NCI-H187 (cell line): ENCODE measurements at regions not wholly inside any gene's neighbourhood (a gene's known extent, or its start where the extent isn't known, plus 50 kb on each side); places are given as distances from the start of the nearest gene placed in this dataset.

Source experiments
- DNase-seq, 2 experiments: peaks; one replicate each; lab custom pipeline; 2025; lab: John Stamatoyannopoulos, UW

DNA sequence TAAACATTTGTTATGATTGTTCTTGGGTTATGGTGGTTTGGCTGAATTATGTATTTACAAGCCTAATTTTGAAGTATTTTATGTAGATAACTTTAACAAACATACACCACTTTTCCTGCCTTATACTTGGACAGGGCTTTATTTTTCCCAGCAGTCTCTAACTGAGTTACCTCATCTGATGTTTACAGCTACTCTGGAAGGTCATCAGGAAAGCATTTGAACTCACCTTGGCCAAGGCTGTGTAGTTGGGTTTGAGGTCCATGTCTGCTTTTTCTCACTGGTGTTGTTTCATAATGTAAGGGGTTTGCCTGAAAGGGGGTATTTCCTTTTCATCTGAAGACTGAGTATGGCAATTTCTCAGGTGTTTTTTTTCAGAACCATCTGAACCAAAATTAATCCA is 193.5 kb downstream of the RWDD3 start:
- no peak for DNase-seq

DNA sequence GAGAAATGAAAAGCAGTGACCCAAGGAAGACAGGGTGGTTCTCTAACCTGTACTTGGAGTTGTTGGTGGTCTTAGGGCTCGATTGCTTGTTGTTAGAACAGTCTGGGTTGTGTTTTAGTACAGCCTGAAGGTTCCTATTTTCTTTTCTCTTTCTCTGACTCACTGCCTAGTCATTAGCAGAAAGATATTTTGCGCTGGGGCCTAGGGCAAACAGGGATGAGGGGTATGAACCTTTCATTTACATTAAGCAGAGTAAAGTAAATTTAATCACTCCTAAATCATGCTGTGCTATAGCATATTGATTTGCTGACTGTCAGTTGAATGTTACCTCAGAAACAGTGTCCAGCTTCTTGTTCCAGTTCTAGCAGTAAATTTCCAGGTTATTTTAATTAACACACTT is 197.2 kb downstream of the RWDD3 start:
- DNase-seq, result no peak

DNA sequence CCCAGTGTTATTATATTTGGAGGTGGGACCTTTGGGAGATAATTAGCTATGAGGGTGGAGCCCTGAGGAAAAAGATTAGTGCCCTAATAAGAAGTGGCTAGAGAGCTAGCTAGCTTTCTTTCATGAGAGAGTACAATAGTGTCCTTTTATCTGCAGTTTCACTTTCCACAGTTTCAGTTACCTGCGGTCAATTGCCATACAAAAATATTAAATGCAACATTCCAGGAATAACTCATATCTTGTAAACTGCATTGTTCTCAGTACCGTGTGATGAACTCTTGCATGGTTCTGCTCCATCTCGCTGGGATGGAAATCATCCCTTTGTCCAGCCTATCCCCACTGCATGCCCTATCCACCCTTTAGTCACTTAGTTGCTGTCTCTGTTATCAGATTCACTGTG is 201.6 kb downstream of the RWDD3 start:
- no peak for DNase-seq

DNA sequence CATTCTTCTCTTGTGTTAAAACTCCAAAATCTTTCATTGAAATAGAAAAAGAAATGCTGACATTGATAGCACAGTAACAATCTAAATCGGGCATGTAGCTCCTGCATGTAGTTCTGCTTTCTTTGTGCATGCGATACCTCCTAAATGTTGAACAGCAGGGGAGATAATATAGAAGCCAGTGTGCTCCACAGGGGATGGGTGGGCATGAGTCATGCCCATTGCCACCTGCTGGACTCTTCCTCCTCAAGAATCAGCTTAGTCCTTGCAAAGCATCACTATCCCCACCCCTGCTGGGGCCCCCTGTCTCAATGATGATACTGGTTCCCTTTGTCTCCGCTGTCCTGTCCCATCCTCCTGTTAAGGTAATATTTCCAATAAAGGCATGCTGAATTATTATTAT is 203.0 kb downstream of the RWDD3 start:
- DNase-seq, result no peak

DNA sequence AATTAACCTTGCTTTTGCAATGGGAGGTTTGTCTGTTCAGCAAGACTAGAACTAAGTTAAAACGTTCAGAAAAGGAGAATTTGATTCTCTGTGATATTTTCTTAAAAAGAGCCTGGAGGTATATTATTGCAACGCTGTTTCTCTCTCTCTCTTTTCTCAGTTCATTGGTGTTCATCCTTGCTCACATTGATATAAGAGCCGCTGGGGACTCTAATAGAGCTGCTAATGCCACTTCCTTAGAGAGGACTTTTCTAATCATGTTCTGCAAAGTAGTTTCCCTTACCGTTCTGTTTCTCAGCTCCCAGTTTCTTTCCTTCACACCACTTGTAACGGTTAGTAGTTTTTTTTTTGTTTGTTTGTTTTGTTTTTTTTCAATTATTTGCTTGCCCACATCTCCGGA is 203.8 kb downstream of the RWDD3 start:
- DNase-seq, result no peak

DNA sequence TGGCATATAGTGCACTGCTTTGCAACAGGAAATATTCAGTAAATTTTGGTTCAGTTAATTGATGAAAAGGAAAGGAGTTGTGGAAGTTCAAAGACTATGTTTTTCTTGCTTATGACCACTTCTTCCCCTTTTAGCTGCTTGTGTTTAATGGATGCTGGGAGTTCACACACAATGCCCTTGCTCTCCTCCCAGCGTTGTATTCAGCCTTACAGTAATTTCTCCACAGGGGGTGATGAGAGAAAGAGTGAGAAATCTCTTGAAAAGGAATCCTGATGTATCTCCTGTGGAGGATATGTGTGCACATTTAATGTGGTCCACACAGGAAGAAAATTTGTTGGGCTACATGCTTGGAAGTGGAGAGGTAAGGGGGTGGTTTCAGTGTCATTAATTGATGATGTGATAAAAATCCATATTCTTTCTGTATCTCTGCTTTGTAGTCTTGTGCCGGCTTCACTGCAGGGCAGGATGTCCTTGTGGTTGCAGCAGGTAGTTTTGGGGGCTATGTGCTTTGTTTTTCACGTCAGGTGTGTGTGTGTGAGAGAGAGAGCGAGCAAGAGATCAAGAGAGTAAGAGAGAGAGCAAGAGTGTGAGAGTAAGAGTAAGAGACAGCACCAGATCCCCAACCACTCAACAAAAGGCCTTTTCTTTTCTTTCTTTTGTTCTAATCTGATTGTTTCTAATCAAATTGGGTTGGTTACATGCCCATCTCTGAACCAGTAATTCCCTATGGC is 204.4 kb downstream of the RWDD3 start:
- DNase-seq, result no peak

DNA sequence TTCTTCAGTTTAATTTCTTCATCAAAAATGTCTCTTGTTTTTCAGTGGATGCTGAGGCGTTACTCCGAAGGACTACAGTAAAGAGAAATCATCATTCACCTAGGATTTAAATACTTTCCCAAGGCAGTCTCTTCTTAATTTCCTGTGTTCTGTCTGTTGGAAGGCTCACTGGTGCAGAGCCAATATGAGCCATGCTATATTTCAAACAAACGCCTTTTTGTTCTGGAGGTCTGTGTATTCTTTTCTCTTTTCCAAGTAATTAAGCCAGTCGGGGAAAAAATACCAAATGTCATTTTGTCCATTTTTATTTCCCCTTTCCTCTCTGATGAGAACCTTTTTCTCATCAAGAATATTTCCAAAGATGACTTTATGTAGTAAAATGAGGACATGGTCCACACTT is 206.5 kb downstream of the RWDD3 start:
- DNase-seq, result no peak

DNA sequence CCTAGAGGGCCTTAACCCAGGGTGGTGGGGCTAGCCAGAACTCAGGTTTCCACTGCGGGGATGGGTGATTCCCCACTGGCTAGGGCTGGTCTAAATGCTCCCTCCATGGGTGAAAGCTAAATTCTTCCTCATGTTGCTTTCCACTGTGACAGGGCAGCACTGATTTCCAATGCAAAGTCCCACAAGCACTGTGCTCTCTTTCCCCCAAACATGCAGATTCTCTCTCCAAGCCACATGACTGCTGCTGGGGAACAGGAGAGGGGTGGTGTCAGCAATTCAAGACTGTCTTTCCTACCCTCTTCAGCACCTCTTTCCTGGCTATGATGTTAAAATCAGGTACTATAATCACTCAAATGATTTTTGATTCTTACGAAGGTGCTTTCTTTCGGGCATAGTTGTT is 215.5 kb downstream of the RWDD3 start:
- DNase-seq, result no peak

DNA sequence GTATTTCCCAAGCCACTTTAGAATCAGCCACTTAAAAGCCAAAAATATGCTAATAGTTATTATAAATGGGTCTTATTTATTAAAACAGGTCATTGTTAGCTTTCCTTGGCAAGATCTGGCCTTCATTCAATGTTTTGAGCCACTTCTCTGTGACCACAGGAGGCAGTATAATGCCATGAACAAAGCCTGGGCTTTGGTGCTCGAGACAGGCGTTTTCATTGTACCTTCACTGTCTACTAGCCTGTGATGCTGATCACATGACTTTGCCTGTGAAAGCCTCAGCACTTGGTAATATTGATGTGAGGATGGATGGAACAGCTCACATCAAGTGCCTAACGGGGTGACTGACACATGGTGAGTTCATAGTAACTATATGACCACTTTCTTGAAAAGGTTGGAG is 217.0 kb downstream of the RWDD3 start:
- no peak for DNase-seq

DNA sequence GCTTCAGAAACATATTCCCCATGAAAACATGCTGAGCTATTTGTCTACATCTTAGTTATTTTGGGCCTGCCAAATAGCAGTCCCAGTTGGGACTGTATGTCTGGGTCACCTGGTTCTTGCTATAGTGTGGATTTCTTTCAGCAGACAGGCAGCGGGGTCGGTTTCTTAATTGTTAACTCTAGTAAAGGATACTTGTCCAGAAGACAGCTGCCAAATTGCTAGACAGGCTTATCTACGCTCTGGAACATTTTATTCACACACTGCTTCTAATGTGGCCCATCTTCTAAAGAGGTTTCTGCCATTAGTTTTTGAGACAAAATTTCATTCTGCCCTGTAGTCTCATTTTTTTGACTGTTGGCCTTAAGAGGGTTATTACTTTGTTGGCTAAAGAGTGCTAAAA is 217.9 kb downstream of the RWDD3 start:
- no peak for DNase-seq

DNA sequence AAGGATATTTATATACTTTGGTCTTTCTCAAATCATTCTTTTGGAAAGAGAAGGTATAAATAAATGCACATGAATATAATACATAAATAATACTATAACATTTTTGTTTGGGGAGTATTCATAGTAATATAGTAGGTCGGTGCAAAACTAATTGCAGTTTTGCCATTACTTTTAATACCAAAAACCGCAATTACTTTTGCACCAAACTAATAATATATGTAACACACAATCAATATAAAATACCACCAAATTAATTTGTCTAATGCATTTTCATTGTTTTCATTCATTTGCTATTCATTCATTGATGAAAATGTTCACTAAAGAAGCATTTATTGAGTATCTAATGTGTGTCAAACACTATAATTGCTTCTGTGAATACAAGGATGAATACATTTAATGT is 219.0 kb downstream of the RWDD3 start:
- no peak for DNase-seq

DNA sequence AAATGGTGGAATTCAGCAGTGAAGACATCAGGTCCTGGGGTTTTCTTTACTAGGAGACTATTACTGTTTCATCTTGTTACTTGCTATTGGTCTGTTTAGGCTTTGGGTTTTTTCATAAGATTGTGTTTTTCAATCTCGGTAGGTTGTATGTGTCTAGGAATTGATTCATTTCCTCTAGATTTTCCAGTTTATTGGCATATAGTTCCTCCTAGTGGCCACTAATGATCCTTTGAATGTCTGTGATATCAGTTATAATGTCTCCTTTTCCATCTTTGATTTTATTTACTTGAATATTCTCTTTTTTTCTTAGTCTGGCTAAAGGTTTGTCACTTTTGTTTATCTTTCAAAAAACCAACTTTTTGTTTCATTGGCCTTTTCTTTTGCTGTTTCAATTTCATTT is 233.0 kb downstream of the RWDD3 start:
- no peak for DNase-seq

DNA sequence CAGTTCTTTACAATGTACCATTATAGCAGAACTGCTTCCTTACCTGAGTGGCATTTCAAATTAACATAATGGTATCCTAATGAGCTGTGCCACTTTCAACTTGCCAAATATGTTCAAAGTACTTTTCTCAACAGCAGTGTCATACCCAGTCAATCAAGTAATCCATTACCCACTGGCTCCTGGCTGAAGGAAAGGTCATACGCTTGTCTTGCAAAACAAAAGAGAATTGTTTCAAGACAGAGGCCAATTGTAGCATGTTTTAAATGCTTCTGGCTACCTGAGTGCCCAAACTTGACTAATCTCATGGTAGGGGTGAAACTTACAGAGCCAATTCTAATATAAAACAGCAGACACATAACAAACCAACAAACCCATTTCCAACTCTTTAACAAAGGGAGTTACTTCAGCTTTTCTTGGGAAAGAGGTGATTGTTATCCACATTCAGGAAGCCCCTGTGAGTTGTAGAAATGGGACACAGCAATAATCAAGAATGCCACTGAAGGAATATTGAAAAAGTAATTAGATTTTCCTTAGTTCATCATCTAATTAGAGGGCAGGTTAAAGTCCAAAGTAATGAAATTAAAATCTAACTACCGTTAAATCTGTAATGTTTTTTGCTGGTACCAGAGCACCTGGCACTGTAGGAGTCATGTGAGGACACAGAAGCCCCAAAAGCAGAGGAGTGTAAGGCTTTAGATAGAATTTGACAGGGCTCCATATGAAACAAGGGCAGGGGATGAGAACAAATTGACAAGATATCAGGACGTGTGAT is 241.9 kb downstream of the RWDD3 start:
- no peak for DNase-seq

DNA sequence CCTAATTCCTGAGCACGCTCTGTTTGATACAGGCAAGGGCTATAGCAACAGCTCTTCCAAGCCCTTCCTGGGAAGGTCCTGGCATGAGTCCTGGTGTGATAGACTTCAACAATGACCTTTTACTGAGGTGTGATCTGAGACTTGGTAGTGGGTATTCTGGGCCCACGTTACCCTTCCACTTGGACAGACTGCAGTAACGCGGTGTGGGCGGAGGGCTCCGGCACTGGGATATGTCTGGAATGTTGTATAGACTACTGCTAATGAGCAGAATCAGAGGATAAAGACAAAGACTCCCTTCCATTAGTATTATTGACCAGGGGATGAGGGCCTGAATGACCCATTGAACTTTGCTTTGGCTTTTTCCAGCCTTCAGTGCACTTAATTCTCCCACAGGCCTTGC is 262.3 kb downstream of the RWDD3 start:
- no peak for DNase-seq

DNA sequence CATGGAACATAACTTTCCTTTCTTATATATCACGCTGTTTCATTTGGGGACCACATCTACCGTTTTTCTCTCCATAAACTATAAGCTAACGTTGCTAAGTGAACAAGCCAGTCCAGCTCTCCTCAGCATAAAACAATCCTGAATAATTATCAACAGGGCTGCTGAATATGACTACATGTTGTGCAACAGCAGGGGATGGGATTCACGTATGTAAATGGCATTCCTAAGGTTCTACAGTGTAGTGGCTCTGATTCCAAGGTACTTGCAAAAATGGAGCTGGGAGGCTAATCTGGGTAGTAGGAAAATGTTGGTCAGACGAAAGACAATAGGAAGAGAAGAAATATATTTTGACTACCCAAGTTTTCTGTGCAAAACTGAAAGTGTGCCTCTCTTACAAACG is 262.8 kb downstream of the RWDD3 start:
- DNase-seq, result no peak

DNA sequence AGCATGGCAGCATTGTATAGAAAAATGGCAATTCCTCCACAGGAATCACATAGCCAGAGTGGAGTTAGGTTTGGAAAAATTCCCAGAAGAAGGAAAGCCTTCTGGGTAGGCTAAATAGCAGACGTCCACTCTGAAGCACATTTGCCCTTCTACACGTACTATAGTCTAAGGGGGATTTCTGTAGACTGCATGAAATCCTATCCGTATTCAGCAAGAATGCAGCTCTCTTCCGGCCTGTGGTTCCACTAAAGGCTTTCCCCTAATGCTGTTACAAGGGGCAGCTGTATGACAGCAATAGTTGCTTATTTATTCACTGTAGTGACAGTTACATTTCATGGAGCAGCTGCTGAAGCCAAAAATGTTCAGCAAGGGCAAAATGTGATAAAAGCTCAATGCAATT is 263.6 kb downstream of the RWDD3 start:
- no peak for DNase-seq

DNA sequence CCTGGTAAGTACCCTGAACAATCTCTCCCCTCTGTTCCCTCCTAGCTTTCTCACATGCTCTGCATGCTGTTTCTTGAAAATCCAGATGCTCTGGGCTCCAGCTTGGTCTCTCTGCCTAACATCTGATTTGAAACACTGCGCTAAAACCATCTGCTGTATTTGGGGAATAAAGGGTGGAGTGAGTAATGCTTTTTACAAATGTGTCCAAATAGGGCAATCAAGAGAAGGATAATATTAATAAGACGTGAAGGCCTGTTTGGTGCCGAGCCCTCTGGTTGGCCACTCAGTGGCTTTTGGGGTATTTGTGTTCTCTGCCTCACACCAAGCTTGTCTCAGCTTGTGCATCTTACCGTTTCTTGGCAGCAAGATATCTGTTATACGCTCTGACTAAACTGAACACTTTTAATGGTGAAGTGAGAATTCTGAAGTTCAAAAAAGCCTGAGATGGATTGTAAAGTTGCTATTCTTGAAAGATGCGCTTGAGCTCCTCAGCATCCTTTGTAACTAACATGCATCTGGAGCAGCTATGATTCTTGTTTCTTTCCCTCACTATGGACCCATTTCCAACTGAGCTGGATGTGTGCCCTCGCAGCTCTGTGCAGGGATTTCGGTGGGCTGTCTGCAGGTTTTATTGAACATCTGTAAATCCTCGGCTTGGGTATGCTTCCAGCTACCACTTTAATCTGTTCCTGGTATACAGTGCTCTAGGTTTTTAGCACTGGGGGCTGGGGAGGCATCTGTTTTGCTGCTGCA is 269.4 kb downstream of the RWDD3 start:
- DNase-seq, result no peak

DNA sequence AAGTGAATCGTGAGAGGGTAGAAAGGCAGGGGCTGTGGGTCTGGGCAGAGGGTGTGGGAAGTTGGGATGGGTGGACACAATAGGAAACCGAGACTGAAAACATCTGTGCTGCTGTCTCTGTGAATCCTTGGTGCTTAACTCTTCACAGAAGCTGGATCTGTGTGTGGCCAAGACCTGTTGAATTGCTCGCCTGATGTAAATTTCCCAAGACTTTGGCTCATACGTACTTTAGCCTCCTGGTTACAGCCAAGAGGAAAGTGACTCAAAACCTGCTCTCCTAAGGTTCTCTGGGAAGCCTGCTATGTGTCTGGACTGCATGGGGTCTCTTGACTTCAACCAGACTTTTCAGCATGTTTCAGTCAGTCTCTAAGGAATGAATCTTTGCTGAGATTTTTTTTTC is 270.3 kb downstream of the RWDD3 start:
- no peak for DNase-seq

DNA sequence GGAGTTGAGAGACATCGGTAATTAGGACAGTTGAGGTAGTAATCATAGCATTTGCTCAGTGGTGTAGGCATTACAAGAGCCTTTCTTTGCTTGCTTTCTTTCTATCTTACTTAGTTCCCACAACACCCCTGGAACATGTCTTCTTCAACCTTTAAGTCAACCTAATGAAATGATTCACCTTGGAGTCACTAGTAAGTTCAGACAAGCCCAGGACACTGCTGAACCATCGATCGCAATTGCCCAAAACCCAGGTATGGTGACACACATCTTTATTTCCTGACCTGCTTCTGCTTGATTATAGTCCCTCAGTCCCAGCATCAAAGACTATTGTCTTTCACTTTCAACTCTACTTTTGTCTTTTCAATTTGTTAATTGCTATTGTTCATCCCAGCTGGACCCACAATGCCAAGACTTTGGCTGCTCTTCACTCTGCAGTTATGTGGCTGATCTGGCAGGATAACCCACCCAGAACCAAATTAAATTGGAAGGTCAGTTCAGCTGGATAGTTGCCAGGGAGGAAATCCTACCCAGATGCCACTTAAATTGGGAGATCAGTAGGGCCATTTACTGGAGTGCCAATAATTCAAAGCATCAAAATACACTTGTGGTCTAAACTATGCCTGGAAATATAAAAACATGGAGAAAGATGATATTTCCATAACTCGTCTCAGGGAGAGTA is 272.9 kb downstream of the RWDD3 start:
- peak in 1 of 2 experiments; percentile 21 for DNase-seq

DNA sequence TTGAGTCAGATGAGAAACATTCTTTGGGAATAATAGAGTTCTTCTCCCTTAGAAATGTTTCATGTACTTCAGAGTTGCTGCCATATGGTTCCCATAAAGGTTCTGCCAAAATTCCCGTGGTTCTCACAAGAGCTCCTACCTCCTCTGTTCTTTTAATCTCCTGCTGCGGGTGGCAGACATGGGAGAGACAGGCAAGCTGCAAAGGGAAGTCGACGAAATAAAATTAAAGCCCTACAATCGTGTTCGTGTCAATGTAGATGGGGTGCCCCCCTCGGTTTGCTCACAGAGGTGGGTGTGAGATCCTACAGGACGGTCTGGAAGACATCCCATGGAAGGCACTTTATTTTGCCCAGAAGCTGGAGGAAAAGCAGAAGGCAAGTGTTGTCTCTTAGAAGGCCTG is 276.0 kb downstream of the RWDD3 start:
- no peak for DNase-seq

DNA sequence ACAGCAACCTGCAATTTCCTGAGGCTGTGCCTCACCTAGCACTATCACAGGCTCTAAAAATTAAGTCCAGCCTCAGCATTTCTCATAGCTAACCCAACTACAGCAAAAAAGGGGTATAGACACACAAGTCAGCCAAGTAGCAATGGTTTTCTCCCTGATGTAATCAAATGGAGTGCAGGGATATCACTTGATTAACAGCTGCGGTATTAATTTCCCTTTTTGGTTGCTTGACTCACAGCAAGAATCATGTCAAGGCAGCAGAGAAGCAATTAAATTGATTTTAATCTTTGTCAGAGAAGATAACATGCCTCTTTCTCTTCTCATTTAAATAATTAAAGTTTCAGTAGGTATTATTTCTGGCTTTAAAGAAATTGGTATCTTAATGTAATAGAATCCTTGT is 278.9 kb downstream of the RWDD3 start:
- no peak for DNase-seq

DNA sequence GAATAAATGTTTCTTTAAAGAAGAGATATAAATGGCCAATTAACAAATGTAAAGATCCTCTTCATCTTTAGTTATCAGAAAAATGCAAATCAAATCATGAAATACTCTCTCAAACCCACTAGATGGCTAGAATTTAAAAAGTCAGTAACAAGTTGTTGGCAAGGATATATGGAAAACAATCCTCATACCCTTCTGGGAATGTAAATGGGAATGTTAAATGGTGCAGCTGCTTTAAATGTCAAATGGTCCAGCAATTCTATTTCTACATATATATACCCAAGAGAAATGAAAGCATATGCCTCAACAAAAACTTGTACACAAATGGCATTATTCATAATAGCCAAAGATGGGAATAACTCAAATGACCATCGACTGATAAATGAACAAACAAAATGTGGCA is 283.5 kb downstream of the RWDD3 start:
- DNase-seq, result no peak

DNA sequence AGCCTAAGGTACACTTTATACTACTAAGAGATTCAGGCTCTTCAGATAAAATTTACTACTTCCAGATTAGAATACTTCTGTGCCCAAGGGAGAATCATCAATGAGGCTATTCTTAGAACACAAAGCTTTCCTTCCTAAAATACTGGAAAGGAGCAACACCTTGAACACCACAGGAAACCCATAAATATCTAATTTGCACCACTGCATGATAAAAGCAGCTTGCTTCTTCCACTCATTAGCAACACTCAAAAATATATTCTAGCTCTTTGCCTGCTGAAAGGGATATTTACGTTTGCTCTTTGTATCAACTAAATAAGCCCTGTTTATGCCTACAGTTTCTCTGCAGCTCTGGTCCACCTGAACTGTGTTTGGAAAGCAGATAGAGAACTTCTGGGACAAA is 284.3 kb downstream of the RWDD3 start:
- no peak for DNase-seq
